ENCODE measurements at regions not wholly inside any gene's neighbourhood (a gene's known extent, or its start where the extent isn't known, plus 50 kb on each side); places are given as distances from the start of the nearest gene placed in this dataset.

DNA sequence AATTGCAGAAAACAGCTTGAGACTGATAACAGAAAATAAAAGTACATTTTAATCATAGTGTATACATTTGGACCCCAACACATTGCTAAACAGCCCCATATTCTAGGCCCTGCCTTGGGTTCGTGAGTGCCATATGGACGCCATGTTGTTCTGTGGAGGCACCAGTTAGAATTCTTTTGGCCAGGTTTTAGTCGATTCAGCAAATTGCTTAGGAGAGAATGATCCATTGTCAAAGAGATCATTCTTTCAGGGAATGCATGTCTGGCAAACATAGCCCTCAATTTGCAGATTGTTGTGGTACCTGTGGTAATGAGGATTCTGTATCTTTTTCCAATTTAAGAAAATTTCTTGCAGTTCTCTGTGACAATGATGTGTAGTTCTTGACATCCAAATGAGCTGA is 183.6 kb upstream of the DDHD1 start:
- TF ChIP-seq, protein P1, sequence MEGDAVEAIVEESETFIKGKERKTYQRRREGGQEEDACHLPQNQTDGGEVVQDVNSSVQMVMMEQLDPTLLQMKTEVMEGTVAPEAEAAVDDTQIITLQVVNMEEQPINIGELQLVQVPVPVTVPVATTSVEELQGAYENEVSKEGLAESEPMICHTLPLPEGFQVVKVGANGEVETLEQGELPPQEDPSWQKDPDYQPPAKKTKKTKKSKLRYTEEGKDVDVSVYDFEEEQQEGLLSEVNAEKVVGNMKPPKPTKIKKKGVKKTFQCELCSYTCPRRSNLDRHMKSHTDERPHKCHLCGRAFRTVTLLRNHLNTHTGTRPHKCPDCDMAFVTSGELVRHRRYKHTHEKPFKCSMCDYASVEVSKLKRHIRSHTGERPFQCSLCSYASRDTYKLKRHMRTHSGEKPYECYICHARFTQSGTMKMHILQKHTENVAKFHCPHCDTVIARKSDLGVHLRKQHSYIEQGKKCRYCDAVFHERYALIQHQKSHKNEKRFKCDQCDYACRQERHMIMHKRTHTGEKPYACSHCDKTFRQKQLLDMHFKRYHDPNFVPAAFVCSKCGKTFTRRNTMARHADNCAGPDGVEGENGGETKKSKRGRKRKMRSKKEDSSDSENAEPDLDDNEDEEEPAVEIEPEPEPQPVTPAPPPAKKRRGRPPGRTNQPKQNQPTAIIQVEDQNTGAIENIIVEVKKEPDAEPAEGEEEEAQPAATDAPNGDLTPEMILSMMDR (conservative IDR thresholded peaks at IDR 0.05 in 1 of 2, IDR thresholded peaks at IDR 0.05 in 1 of 2; ENCODE audit: extremely low read depth in 1 of 2, insufficient read depth in 1 of 2, low read depth in 1 of 2, low read length in 2 of 2), result no peak
- no peak for TF ChIP-seq EZH2 (IDR thresholded peaks at IDR 0.05; ENCODE audit: borderline replicate concordance, low read length)
